Endodermal cell (in vitro differentiated cells): ENCODE measurements at regions not wholly inside any gene's neighbourhood (a gene's known extent, or its start where the extent isn't known, plus 50 kb on each side); places are given as distances from the start of the nearest gene placed in this dataset.

Experiments used
- DNase-seq: peaks from one replicate; pipeline ENCODE4 v3.0.0-alpha.2; 2017
- H3K27ac ChIP-seq: 2 replicates; pipeline ENCODE4 v1.5.1; 2013; ENCODE audit warnings: mild to moderate bottlenecking, low read depth, low read length, moderate library complexity
- H3K27me3 ChIP-seq: 2 replicates; pipeline ENCODE4 v1.6.1; 2013; ENCODE audit warnings: mild to moderate bottlenecking, low read length, moderate library complexity; ENCODE audit not compliant: insufficient read depth, control insufficient read depth, poor library complexity, severe bottlenecking
- H3K36me3 ChIP-seq: 2 replicates; pipeline ENCODE4 v1.7.0; 2013; ENCODE audit warnings: mild to moderate bottlenecking, low read length, moderate library complexity; ENCODE audit not compliant: control insufficient read depth, insufficient read depth
- H3K4me1 ChIP-seq: one replicate; pipeline ENCODE4 v1.7.0; 2013; ENCODE audit warnings: low read length; ENCODE audit not compliant: control insufficient read depth, insufficient read depth
- H3K4me3 ChIP-seq: 2 replicates; pipeline ENCODE4 v1.5.1; 2013; ENCODE audit warnings: mild to moderate bottlenecking, low read length, moderate library complexity
- H3K9ac ChIP-seq: 2 replicates; pipeline ENCODE4 v1.6.1; 2013; ENCODE audit warnings: mild to moderate bottlenecking, low read length, moderate library complexity; ENCODE audit not compliant: poor library complexity, severe bottlenecking; ENCODE audit errors: extremely low read depth
- H3K9me3 ChIP-seq: 2 replicates; pipeline ENCODE4 v1.6.1; 2013; ENCODE audit warnings: mild to moderate bottlenecking, low read length, moderate library complexity; ENCODE audit not compliant: control insufficient read depth
- H3K27ac Mint-ChIP-seq: 2 replicates; pipeline ENCODE4 v1.8.0; 2020; ENCODE audit warnings: mixed read lengths
- H3K27me3 Mint-ChIP-seq: 2 replicates; pipeline ENCODE4 v1.8.0; 2021; ENCODE audit warnings: mild to moderate bottlenecking, mixed read lengths; ENCODE audit not compliant: insufficient read depth
- H3K36me3 Mint-ChIP-seq: 2 replicates; pipeline ENCODE4 v1.8.0; 2020; ENCODE audit warnings: low read depth, mixed read lengths
- H3K4me1 Mint-ChIP-seq: 2 replicates; pipeline ENCODE4 v1.8.0; 2020; ENCODE audit warnings: mixed read lengths
- H3K4me3 Mint-ChIP-seq: 2 replicates; pipeline ENCODE4 v1.8.0; 2020; ENCODE audit warnings: mild to moderate bottlenecking, moderate library complexity, mixed read lengths
- H3K9me3 Mint-ChIP-seq: 2 replicates; pipeline ENCODE4 v1.8.0; 2020; ENCODE audit warnings: mild to moderate bottlenecking, mixed read lengths
- CTCF ChIP-seq: fragments of 200-600 bp; sonication (generic); conservative IDR thresholded peaks from 2 replicates; pipeline ENCODE4 v1.5.0; 2021; ENCODE audit warnings: antibody characterized with exemption, mild to moderate bottlenecking
- WGBS, 2 experiments: methylation state at CpG; one replicate each; pipeline versions ENCODE4 v1.1.5 to v1.1.7; 2013; ENCODE audit warnings: missing lambda C conversion rate in 2 of 2, mixed read lengths in 1 of 2; ENCODE audit not compliant: insufficient coverage in 1 of 2, insufficient read length in 1 of 2; 5-methylcytosine and 5-hydroxymethylcytosine counted together

DNA sequence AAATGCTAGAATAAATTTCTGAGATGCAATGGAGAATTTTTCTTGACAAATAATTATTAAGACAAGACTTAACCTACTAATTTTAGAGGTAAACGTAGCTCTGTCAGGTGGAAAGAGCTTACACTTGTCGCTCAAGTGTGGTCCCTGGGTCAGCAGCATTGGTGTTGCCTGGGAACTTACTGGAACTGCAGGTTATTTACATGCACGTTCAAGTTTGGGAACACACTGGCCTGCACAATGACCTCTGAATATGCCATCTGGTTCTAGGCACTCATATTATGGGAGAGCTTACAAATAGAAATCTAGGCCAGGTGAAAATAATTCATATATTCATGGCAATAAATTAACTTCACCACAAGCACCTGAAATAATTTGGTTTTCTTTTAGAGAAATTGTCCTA lies 88.5 kb upstream of the BCL9 start:
- Histone ChIP-seq H3K27me3 (no peaks in the 10 kb centered on the region), H3K4me3 (no peak overlapping the region), H3K4me1 (no peaks in the 10 kb centered on the region), H3K27ac (no peak overlapping the region), H3K36me3 (no peaks in the 10 kb centered on the region), H3K9ac (no peak overlapping the region), H3K9me3 (no peaks in the 10 kb centered on the region)
- H3K36me3 Mint-ChIP-seq = no peaks in the 10 kb centered on the region
- WGBS, 2 experiments = 83 to 88% methylated on average over 3 of the region's 3 CpGs
- no peak overlapping the region for H3K4me3 Mint-ChIP-seq
- no peak for TF ChIP-seq CTCF
- H3K9me3 Mint-ChIP-seq = no peaks in the 10 kb centered on the region
- H3K27me3 Mint-ChIP-seq = peaks cover 3% of the 10 kb centered on the region
- no peak overlapping the region for H3K27ac Mint-ChIP-seq
- DNase-seq = no peak
- H3K4me1 Mint-ChIP-seq = no peaks in the 10 kb centered on the region

DNA sequence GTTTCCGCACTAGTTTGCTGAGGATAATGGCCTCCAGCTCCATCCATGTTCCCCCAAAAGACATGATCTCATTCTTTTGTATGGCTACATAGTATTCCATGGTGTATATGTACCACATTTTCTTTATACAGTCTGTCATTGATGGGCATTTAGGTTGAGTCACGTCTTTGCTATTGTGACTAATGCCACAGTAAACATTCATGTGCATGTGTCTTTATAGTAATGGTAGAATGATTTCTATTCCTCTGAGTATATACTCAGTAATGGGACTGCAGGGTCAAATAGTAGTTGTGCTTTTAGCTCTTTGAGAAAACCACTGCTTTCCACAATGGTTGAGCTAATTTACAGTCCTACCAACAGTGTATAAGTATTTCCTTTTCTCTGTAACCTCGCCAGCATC lies 78.3 kb upstream of the BCL9 start:
- Mint-ChIP-seq H3K27ac (no peak overlapping the region), H3K9me3 (peaks cover 2% of the 10 kb centered on the region), H3K4me1 (no peaks in the 10 kb centered on the region), H3K36me3 (no peaks in the 10 kb centered on the region), H3K4me3 (no peak overlapping the region), H3K27me3 (peaks cover 22% of the 10 kb centered on the region)
- H3K27me3 ChIP-seq = peaks cover 5% of the 10 kb centered on the region
- H3K9me3 ChIP-seq = peaks cover 4% of the 10 kb centered on the region
- no peak overlapping the region for H3K4me3 ChIP-seq
- DNase-seq = no peak
- no peak overlapping the region for H3K9ac ChIP-seq
- no peak overlapping the region for H3K27ac ChIP-seq
- no peak for TF ChIP-seq CTCF
- WGBS, 2 experiments = 79% methylated on average over 2 of the region's 3 CpGs
- no peaks in the 10 kb centered on the region for H3K4me1 ChIP-seq
- no peaks in the 10 kb centered on the region for H3K36me3 ChIP-seq

DNA sequence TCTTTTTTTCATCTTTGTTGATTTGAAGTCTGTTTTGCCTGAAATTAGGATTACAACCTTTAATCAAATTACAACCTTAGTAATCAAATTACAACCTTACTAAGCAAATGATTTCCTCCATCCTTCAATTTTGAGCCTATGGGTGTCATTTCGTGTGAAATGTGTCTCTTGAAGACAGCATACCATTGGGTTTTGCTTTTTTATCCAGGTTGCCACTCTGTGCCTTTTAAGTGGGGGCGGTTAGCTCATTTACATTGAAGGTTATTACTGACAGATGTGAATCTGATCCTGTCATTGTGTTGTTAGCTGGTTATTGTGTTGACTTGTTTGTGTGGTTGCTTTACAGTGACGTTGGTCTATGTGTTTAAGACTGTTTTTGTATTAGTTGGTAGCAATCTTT lies 74.8 kb upstream of the BCL9 start:
- no peak for TF ChIP-seq CTCF
- no peak overlapping the region for H3K27ac Mint-ChIP-seq
- WGBS, 2 experiments = 59 to 67% methylated on average over 1 to 3 of the region's 3 CpGs
- H3K36me3 ChIP-seq = no peaks in the 10 kb centered on the region
- H3K4me1 Mint-ChIP-seq = no peaks in the 10 kb centered on the region
- no peak for DNase-seq
- no peak overlapping the region for H3K4me3 Mint-ChIP-seq
- H3K4me3 ChIP-seq = no peak overlapping the region
- H3K9me3 Mint-ChIP-seq = peaks cover 2% of the 10 kb centered on the region
- no peaks in the 10 kb centered on the region for H3K36me3 Mint-ChIP-seq
- H3K9ac ChIP-seq = no peak overlapping the region
- H3K9me3 ChIP-seq = peaks cover 4% of the 10 kb centered on the region
- no peak overlapping the region for H3K27ac ChIP-seq
- H3K27me3 ChIP-seq = peaks cover 5% of the 10 kb centered on the region
- H3K27me3 Mint-ChIP-seq = peaks cover 27% of the 10 kb centered on the region
- H3K4me1 ChIP-seq = no peaks in the 10 kb centered on the region
